GM04504 (cell line): ENCODE measurements at regions not wholly inside any gene's neighbourhood (a gene's known extent, or its start where the extent isn't known, plus 50 kb on each side); places are given as distances from the start of the nearest gene placed in this dataset.
"Not testable (repeated sequence)": the region's sequence is repeated elsewhere in the genome, so short reads cannot be mapped to it uniquely, and the experiment has no call there.

Experiments
- DNase-seq: peaks from one replicate; pipeline ENCODE4 v3.0.0-alpha.2; 2012; ENCODE audit warnings: low read depth

- DNase-seq, result no peak
Observed at GRCh38 chr12:131418884-131419283, 292.0 kb upstream of the SFSWAP start.

GRCh38 chr12:131420867-131421447 lies 289.9 kb upstream of the SFSWAP start:
- no peak for DNase-seq

- DNase-seq, result no peak
Observed at GRCh38 chr12:131421509-131422186, 289.2 kb upstream of the SFSWAP start.

- no peak for DNase-seq
Observed at GRCh38 chr12:131422187-131422520, 288.7 kb upstream of the SFSWAP start.

- no peak for DNase-seq
Observed at GRCh38 chr12:131422744-131423143, 288.1 kb upstream of the SFSWAP start.

- DNase-seq, result no peak
Observed at GRCh38 chr12:131424270-131424669, 286.6 kb upstream of the SFSWAP start.

- DNase-seq, result no peak
Observed at GRCh38 chr12:131425112-131426075, 285.5 kb upstream of the SFSWAP start.

- DNase-seq, result no peak
Observed at GRCh38 chr12:131428091-131428685, 282.7 kb upstream of the SFSWAP start.

- DNase-seq, result not testable (repeated sequence)
Observed at GRCh38 chr12:131429221-131429620, 281.7 kb upstream of the SFSWAP start.

DNA sequence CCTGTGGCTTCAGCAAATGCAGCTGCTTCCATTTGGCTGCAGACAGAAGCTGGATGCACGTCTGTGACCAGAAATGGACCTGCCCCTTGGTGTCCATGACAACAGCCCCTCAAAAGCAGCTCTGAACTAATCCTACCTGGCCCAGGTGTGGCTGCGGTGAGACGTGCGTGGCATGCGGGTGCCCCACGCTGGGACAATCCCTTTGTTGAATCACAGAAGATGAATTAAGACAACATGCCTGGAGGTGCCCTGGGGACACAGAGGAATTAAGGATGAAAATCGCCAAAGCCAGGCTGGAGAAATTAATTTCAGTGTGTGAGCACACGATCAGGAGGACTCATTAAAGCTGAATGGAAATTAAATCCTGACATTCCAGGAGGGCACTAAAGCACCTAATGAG lies 281.2 kb upstream of the SFSWAP start:
- not testable (repeated sequence) for DNase-seq

DNA sequence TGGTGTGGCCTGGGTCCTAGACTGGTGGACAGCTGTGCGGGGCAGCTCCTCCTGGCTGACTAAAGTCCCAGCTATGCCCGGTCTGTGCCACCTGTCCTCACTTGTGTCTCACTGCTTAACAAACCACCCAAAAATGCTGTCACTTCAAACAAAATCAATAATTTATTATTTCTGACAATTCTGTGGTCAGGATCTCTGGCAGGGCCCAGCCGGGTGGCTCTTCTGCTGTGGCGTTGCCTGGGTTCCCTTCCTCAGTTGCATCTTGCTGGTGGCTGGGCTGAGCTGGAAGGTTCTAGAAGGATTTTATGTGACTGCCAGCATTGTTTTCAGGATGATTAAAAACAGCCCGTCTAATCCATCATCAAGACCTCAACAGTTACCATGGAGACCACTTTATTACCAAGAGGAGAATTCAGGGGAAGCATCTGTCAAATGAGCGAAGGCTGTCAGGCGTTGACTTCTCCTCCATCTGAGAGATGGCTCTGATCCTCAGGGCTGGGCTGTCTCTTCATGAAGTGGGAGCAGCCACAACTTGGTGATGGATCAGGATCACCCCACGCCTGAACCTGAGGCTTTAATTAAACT lies 280.6 kb upstream of the SFSWAP start:
- no peak for DNase-seq

- not testable (repeated sequence) for DNase-seq
Observed at GRCh38 chr12:131431126-131431655, 279.7 kb upstream of the SFSWAP start.

DNA sequence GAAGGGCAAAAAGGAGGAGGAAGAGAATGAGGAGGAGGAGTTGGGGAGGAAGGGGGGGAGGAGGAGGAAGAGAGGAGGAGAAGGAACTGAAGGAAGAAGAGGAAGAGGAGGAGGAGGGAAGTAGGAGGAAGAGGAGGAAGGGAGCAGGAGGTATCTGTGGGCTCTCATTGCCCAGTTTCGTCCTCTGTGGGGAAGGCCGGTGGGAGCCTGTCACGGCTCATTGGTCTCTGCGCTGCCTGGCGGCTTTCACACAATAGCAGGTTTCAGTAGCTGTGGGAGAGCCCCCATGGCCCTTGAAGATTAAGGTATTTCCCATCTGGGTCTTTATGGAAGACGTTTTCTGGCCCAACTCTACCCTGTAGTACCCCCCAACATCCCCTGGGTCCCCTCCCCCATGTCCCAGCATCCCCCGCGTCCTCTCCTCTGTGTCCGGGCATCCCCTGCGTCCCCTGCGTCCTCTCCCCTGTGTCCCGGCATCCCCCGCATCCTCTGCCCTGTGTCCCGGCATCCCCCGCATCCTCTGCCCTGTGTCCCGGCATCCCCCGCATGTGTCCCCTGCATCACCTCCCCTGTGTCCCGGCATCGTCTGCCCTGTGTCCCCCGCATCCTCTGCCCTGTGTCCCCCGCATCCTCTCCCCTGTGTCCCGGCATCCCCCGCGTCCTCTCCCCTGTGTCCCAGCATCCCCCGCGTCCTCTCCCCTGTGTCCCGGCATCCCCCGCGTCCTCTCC lies 278.2 kb upstream of the SFSWAP start:
- DNase-seq, result no peak

DNA sequence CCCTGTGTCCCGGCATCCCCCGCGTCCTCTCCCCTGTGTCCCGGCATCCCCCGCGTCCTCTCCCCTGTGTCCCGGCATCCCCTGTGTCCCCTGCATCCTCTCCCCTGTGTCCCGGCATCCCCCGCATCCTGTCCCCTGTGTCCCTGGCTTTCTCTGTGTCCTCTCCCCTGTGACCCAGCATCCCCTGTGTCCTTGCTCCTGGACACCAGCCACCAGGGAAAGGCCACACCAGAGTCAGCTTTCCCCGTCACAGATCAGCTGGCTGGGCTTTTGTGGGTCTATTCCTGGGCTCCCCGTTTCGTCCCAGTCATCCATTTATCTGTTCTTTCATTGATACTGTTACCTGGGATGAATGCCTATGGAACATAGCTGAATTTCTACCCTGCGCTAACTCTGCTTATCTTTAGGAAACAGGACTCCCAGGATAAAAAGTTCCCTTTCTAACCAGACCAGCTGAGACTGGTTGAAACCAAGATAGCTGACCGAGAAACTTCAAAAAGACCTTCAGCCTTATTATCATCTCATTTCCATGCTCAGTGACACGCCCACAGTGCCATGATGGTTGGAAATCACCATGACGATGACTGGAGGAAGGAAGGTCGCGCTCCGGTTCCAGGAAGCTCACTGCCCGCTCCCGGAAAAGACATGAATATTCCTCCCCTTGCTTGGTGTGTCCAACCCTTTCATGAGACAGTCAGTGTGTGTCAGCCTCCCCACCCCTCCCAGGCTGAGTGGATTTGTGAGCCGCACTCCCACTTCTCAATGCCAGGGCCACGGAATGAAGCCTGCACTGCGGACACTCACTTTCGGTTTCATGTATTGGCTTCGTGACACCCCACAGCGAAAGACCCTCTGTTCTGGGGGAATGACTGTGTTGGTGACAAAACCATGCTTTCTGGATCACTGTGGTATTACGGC lies 276.4 kb upstream of the SFSWAP start:
- DNase-seq, result no peak

DNA sequence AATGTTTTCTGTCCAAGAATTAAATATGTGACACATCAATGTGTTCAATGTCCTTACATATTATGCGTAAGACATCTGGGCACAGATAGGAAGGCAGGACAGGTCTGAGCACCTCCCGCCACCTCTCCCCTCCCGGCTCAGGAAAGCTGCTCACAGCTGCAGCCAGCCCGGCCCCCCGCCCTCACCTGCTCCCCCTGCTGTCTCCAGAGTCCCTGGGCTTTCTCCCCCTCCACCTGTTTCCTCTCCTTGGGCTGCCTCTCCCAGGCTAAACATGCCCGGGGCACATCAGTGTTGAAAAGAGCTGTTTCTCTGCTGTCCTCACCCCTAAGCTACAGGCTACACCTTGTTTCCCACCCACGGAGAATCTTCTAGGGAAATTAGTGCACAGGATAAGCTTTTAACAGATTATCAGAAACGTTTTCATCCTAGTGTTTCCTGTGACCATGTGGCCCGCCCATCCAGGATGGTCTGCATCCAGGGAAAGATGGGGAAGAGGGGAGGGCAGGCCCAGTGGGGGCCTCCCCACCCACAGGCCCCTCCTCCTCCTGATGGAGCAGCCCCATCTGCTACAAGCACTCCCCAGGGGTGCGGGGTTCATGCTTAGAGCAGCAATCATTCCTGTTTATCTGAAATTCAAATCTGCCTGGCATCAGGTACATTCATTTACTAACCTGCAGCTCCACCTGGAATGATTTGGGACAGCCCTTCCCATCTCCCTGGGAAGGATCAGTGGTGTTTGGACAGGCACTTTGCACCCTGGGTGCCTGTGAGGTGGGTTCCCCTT lies 273.8 kb upstream of the SFSWAP start:
- DNase-seq, result no peak

- DNase-seq, result no peak
Observed at GRCh38 chr12:131437706-131438492, 273.0 kb upstream of the SFSWAP start.

GRCh38 chr12:131438493-131438835 lies 272.4 kb upstream of the SFSWAP start:
- DNase-seq, result not testable (repeated sequence)

DNA sequence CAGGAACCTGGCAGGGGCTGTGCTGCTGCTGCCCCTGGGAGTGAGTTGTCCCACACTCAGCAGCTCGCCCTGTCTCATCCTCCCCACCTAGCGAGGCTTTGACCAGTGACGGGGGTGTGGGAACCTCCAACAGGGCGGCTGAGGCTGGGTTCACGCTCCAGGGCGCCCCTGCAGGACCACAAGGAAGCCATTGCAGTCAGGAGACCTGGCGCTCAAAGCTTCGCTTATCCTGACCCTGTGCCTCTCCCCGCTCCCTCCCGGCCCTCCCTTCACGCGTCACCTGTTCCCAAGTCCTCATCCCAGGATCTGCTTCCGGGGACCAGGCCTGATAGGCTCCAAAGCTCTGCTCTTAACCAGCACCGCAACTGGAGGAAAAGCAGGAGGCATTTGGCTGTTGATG lies 272.0 kb upstream of the SFSWAP start:
- no peak for DNase-seq

DNA sequence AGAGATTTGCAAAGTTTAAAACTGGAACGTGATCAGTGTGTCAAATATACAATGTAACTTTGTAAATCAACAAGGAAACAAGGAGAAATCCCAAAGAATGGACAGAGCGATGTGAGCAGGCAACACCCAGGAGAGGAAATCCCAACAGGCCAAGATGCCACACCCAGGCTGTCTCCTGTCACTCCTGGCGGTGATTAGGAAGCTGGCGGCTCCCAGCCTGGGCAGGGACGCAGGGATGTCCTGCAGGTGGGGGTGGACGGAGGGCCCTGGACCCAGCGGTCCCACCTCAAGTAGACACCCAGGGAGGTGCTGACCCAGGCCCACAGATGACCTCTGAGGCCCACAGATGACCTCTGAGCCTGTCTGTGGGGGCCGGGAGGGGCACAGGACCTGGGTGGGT lies 271.1 kb upstream of the SFSWAP start:
- DNase-seq, result not testable (repeated sequence)
